HG03095 (cell line): ENCODE measurements at regions not wholly inside any gene's neighbourhood (a gene's known extent, or its start where the extent isn't known, plus 50 kb on each side); places are given as distances from the start of the nearest gene placed in this dataset.

Experiments used
- ATAC-seq: cut with Tn5 transposase; IDR thresholded peaks from one replicate; pipeline ENCODE4 v1.9.1; 2021; ENCODE audit warnings: moderate library complexity; ENCODE audit not compliant: unreplicated experiment

DNA sequence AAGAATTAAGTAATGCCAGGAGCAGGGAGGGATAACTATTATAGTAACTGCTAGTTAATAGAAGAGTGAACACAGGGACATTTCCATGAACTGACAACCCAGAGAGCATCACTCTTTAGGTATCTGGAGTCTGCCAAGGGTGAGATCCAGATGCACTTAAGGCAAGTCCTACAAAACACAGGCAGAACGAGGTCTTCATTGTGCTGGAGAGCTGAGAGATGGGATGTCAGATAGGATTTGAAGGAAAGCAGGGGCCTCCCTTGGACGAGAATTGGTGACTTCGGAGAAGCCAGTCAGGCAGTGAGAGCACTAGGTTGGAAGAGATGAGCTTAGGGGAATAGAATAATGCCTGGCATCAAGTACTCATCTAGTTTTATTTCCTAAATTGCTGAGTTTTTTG is 684.5 kb downstream of the GATA3 start:
- ATAC-seq, result no peak

DNA sequence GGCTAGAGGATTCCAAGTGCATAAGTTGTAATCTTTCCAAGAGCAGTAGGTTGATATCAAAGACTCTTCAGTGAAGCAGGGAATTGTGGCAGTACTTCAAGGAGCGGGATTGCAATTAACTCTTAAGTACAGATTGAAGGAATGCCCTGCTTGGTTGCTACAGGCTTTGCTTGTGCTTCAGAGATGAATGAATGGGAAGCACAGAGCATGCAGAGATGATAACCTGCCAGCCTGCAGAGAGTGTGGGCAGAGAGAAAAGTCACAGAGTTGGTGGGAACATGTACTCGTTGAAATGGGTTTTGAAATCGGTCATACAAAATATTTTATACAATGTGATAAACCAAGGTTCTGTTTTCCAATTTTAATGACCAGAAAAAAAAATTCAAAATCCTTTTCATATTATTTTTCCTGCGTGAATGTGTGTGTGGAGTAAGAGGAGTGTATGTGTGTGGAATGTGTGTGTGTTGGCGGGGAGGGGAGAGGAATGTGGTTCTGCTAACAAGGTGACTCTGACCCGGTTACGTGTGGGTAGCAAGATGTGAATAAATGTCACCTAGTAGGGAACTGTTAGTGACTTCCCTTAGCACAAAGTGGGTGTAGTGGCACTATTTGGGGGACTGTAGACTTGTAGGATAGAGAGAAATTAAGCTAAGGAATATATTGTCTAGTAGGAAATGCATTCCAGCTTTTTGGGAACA is 697.8 kb downstream of the GATA3 start:
- no peak for ATAC-seq

DNA sequence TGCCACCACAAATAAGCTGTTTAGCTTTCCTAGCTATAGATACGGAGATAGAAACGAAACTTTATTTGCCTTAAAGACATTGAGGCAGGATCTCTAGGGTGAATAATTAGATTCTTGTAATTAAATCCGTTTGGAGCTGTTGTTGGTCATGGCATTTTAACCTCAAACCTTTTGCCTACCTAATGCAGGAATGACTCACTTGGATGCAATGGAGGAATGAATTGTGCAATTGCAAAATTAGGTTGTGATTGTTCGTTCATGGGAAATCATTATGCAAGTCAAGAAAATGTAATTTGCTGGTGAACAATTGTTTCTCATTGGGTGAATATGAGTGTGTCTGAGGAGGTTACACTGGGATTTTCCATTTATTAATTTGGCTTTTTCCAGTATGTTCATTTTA is 703.5 kb downstream of the GATA3 start:
- ATAC-seq, result no peak

DNA sequence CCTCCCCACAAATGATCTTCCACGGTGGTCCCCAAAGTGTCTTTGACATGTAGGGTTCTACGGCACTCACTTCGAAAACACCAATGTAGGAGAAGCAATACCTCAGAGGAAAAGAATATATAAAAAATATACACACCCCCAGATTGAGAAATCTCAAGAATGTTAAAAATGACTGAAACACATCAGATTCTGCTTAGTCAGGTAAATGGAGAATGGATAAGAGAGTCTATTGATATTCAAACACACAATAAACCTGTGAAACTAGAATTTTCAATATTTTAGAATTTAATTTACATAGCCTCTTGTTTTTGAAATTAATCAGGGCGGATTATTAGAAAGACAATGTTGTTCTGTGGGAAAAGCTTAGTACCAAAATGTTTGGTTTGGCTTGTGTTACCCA is 712.4 kb downstream of the GATA3 start:
- no peak for ATAC-seq

DNA sequence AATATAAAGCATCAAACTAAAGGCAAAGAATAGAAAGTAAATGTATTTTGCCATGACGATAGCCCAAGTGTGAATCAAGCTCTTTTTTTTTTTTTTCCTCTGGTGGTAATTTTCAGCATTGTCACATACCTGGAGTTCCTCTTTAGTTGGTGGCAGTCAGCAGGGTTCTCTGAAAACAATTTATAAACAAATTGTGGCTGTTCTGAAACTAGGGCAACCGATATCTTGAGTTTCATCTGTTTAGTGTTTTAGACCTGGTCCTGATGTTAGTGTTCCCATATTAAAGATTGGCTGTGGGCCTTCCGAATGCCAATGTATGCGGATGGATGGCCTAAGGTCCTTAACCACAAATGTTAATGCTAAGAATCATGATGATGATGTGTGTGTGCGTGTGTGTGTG is 713.1 kb downstream of the GATA3 start:
- ATAC-seq, result no peak

DNA sequence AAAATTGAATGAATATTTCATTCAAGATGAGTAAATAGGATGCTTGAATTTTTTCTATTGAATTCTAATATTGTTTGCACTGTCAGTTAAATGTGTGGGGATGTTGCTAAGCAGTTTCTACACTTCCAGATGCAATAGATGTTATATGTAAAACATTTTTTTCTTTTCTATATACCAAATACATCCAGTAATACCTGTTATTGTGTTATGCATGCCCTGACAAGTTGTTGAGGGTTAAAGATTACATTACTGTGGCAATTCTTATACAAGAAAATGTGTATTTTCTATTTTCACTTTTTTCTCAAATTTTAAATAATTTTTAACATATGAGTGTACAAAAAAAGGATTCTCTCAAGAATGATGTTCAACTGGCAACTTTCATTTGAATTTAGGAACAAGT is 713.9 kb downstream of the GATA3 start:
- ATAC-seq, result no peak

DNA sequence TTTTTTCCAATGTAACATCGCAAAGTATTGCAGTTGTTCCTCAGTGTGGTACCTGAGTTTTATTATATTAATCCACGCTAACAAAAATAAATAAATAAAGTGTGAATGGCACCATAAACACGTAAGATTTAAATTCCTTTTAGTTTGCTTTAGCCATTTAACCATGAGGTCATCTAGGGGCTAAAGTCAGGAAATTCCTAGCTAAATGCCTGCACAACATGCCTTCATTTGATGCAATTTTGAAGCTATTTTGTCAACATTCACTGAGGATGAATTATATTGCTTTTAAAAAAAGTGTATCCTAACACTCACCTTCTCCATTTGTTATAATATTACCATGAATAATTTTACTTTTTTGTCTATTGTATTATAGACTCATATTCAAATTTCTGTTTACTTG is 714.4 kb downstream of the GATA3 start:
- ATAC-seq, result no peak

DNA sequence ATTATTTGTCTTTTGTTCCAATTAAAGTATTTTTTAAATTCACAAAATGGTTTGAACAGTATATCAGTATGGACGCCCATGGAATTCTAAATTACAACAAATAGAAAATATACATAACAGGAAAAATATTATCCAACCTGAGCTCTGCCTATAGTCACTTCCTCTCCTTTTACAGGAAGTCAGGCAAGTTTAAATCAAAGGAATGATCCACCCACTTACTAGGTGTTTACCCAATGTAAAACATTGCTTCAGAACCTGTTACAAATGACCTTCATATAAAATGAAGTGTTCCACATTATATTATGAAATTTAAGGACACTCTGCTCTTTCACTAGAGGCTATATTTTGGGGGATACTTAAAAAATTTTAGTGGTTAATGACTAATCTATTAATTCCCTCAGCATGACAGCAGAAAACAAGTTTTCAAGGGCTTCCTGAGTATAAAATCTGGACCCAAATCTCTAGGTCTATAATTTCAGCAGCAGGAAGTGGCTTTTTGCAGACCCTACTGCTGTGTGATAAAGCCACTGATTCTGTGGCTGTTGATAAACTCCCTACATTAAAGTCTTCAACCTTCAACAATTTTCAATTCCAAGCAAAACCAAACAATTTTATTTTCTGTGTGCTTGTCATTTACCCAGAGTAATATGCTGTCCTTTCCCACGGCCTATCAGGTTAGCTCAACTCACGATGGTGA is 722.6 kb downstream of the GATA3 start:
- ATAC-seq, result no peak

DNA sequence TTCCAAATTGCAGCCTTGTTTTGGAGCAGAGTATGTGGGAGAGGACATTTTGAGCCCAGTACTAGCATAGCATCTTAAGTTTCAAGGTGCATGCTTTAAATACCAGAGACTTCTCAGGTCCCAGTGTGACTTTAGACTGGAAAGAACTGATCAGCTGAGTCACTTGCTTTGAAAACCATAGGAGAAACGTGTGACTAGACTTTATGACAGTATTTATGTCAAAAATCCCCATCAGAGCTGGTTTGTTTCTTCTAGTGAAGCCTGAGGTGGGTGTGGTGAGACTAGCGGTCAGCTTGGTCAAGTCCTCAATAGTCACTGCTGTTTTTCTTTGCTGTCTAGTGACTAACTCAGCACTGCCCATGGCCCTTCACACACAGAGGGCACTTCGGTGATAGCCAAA is 724.2 kb downstream of the GATA3 start:
- ATAC-seq, result no peak

DNA sequence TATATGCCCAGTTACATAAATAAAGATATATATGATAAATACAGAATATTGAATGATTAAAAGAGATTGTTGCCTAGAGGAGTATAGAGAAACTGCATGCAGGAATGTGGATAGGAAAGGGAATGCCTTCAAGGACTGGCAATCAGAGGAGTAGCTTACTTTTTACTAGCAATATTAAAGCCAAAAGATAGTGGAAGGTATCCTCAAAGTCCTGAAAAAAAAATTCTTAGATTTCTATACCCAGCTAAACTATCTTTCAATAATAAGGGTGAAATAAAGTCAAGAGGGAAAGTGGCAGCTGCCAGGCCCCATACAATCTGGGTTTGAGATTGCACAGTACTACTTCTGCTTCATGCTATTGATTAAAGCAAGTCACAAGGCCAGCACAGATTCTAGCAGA is 733.2 kb downstream of the GATA3 start:
- no peak for ATAC-seq

DNA sequence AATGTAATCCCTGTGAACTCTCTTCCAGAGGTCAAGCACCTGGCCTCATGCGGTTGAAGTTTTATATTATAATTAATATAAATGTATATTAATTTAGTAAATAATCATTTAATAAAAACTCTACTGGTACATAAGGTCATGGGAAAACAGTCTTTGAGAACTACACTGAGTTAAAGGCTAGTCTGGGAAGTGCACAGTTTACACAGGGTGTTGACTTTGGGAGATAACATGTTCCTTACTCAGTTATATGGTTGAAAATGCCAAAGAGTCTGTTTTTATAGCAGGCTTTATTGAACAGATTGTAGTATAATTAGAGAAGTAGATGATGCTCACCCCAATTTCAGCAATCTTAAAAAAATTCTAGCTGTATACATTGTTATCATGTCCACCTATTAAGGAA is 735.9 kb downstream of the GATA3 start:
- no peak for ATAC-seq

DNA sequence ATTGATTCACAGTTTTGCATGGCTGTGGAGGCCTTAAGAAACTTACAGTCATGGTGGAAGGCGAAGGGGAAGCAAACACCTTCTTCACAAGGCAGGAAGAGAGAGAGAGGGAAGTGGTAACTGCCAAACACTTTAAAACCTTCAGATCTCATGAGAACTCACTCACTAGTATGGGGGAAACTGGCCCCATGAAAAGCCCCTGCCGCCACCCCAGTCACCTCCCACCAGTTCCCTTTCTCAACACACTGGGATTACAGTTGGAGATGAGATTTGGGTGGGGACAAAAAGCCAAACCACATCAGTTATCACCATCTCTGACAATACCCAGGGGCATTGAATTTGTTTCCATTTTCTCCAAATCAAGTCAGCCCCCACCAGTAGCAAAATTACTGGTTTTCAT is 740.4 kb downstream of the GATA3 start:
- no peak for ATAC-seq

DNA sequence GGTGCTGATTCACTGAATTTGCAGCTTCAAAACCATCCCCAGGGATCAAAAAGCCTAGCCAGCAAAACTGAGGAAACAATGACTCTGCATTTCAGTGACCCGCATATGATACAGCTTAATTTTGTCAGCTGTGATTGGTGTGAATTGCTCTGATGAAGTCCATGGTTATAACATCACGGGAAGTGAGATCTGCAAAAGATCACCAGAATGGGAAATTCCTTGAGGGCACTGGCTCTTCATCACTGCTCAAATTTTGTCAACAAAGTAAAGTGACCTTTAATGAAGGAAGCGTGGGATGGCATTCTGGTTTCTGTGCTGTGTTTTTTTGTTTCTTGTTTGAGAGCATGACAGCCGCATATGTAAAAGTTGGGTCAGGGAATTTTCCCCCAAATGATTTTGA is 745.9 kb downstream of the GATA3 start:
- ATAC-seq, result no peak

DNA sequence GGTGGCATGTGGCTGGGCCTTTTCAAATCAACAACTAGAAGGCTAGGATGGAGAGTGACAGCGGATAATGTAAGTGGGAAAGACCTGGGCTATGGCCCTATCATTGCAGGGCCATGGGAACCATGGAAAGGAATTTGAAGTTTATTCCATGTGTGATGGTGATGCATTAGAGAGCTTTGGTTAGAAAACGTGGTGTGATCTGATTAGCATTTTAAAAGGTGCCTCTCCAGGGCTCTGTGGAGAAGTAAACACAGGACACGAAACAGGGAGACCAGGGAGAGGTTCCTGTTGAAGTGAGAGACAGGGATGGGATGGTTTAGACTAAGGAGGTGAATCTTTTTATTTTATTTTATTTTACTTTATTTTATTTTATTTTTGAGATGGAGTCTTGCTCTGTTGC is 749.5 kb downstream of the GATA3 start:
- ATAC-seq, result no peak

DNA sequence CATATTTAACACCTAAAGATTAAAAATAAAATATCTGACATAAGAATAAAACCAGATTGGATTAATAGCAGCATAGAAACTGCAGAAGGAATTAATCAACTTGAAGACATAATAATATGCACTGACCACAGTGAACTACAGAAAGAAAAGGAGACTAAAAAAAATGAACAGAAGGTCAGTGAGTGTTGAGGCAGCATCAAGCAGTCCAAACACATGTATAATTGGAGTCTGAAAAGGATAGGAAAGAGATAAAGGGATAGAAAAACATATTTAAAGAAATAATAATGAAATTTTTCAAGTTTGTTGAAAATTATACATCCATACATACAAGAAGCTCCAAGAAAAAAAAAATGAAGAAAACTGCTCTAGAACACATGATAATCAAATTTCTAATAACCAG is 756.2 kb downstream of the GATA3 start:
- no peak for ATAC-seq

DNA sequence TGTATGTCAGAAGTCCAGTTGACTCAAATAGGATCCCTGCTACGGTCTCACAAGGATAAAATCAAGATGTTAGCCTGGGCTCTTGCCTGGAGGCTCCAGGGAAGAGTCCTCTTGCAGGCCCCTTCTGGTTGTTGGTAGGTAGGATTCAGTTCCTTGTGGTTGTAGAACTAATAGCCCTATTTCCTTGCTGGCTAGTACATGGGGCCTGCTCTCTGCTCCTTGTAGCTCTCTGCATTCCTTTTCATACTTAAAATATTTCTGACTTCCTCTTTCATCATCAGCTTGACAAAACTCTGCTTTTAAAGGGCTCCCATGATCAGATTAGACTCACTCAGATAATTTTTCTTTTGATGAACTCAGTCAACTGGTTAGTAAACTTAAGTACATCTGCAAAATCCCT is 756.7 kb downstream of the GATA3 start:
- ATAC-seq, result no peak

DNA sequence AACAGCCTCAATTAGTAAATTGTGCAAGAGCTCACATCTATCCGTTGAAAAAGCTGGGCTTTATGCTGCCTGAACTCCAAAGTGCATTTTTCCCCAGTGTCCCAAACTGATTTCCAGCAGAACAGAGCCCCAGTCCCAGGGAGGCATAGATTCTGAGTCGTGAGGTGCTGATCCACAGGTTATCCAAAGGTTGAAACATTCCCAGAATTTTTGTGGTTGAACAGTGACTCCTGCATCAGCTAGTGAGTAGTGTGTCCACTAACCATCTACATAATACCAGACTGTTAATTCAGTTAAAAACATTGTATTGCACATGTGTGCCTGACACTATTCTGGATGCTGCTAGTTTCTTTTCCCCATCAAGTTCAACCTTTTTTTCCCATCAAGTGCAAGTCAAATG is 761.5 kb downstream of the GATA3 start:
- ATAC-seq, result no peak

DNA sequence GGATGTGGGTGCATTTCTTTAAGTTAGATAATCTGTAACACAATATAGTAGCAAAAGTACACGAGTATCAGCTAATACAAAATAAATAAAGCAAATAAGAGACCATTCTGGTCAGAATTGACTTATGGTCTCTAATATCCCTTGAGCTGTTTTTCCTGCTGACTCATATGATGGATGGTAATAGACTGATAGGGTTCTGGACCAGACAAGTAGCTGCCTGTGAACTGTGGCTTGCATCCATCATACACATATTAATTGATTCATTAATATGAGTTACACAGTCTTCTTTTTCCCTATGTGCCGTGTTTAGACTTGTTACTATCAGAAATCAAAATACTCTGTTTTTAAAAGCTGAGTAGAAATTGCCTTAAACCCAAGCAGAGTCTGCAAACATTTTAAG is 762.8 kb downstream of the GATA3 start:
- ATAC-seq, result no peak

DNA sequence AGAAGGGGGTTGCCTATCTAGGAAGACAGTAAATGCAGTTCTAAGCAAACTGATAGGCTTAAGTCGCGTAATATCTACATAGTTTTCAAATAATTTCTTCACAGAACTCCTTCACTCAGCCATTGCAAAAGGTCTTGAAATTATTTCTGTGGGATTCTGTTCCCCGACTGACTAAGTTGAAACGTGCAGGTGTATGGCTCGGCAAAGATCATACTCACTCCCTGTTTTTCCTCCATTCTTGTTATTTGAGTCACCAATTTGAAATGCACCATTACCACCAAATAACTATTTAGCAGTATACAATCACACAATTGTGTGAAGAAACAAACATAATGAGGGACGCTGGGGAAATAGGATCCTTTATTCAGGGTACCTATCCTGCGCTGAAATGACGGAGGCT is 771.1 kb downstream of the GATA3 start:
- no peak for ATAC-seq

DNA sequence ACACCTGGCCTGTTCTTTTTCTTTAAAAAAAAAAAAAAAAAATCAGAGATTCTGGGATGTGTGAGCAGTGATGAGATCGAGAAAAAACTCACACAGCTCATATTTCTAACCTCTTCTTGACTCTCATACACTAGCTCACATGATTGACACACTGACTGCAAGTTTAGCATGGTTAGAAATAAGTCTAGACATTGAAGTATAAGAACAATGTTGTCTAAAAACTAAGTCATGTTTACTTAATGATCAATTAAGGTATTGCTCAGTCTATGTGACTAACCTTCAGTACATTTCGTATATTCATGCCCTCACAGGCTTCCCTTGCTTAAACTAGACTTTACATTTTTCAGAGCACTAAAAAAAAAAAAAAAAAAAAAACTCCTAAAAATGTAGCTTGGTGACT is 775.1 kb downstream of the GATA3 start:
- ATAC-seq, result no peak

DNA sequence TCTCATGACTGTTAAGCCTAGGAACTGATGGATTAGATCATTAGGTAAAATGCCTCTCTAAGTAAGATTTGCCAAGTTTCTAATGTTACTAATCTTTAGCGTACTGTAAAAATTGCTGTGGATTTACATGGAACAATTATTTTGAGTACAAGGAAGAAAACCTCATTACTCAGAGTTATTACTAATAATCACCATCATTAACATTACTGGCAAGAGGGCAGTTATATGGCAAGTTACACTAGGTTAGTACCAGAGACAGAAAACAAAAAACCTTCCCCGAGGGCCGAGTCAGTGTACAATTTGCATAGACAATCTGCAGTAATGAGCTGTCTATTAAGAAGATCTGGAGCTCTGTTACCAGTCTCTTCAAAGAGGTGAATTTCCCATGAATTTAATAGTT is 775.6 kb downstream of the GATA3 start:
- ATAC-seq, result no peak

DNA sequence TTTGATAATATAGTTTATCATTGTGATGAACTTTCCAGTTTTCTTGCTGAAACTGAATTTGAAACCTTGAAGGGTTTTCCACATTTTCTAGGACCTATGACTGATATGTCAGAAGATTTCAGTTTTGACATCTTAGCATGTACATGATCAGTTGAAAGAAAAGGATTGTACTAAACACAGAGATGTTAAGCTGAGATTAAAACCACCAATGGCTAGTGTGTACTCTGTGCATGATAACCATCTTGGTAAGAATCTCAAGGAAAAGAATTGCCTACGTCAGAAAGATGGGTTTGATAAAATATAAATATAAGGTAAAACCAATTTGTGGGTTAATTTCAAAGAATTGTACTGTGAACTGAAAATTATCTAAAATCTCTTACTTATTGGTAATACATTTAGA is 776.4 kb downstream of the GATA3 start:
- no peak for ATAC-seq
